Neural cell (in vitro differentiated cells): ENCODE measurements at regions not wholly inside any gene's neighbourhood (a gene's known extent, or its start where the extent isn't known, plus 50 kb on each side); places are given as distances from the start of the nearest gene placed in this dataset.

Experiments used
- H2AFZ ChIP-seq: fragments of 200-600, 300-800 bp; sonication (generic), shearing (Covaris generic); 2 replicates; pipeline ENCODE4 v1.6.0; 2014; ENCODE audit warnings: low read depth, mild to moderate bottlenecking, antibody characterized with exemption, low read length, moderate library complexity
- H3F3A ChIP-seq: fragments of 200-600 bp; shearing (Covaris generic); 2 replicates; pipeline ENCODE4 v1.6.1; 2016; ENCODE audit warnings: mild to moderate bottlenecking, moderate library complexity, mixed read lengths, antibody characterized with exemption, low read length; ENCODE audit not compliant: insufficient read depth, poor library complexity, severe bottlenecking
- H3K27ac ChIP-seq: fragments of 200-600, 300-800 bp; sonication (generic), shearing (Covaris generic); 2 replicates; pipeline ENCODE4 v1.5.1; 2014; ENCODE audit warnings: mild to moderate bottlenecking, low read length, moderate library complexity
- H3K27me3 ChIP-seq: fragments of 300-800, 200-600 bp; sonication (generic), shearing (Covaris generic); 2 replicates; pipeline ENCODE4 v1.6.0; 2014; ENCODE audit warnings: mild to moderate bottlenecking, low read depth, low read length, moderate library complexity; ENCODE audit not compliant: insufficient read depth
- H3K36me3 ChIP-seq: fragments of 300-800, 200-600 bp; sonication (generic), shearing (Covaris generic); 2 replicates; pipeline ENCODE4 v1.5.1; 2014; ENCODE audit warnings: mild to moderate bottlenecking, antibody characterized with exemption, low read length, moderate library complexity; ENCODE audit not compliant: insufficient read depth
- H3K4me2 ChIP-seq: fragments of 300-800, 200-600 bp; sonication (generic), shearing (Covaris generic); 2 replicates; pipeline ENCODE4 v1.6.0; 2014; ENCODE audit warnings: mild to moderate bottlenecking, low read length
- H3K4me3 ChIP-seq: fragments of 300-800, 200-600 bp; sonication (generic), shearing (Covaris generic); 2 replicates; pipeline ENCODE4 v1.5.1; 2014; ENCODE audit warnings: mild to moderate bottlenecking, low read length, moderate library complexity
- H3K79me2 ChIP-seq: fragments of 200-600 bp; shearing (Covaris generic); replicated peaks from 2 replicates; pipeline ENCODE4 v1.6.0; 2014; ENCODE audit warnings: mild to moderate bottlenecking, low read length, moderate library complexity; ENCODE audit not compliant: insufficient read depth
- H3K9ac ChIP-seq: fragments of 300-800, 200-600 bp; sonication (generic), shearing (Covaris generic); 2 replicates; pipeline ENCODE4 v1.6.1; 2016; ENCODE audit warnings: mild to moderate bottlenecking, low read length, mixed read lengths
- H3K9me2 ChIP-seq: fragments of 200-600 bp; shearing (Covaris generic); 2 replicates; pipeline ENCODE4 v1.6.1; 2016; ENCODE audit warnings: mild to moderate bottlenecking, low read length, mixed read lengths; ENCODE audit not compliant: insufficient read depth
- H3K9me3 ChIP-seq: fragments of 200-600, 300-800 bp; sonication (generic), shearing (Covaris generic); 2 replicates; pipeline ENCODE4 v1.6.1; 2016; ENCODE audit warnings: mild to moderate bottlenecking, mixed run types, low read length, moderate library complexity, mixed read lengths
- H4K20me1 ChIP-seq: fragments of 200-600 bp; shearing (Covaris generic); 2 replicates; pipeline ENCODE4 v1.6.1; 2016; ENCODE audit warnings: mild to moderate bottlenecking, mixed run types; ENCODE audit not compliant: insufficient read depth
- EP300 ChIP-seq: fragments of 450-650 bp; conservative IDR thresholded peaks from 2 replicates; pipeline ENCODE4 v1.6.1; 2014; ENCODE audit warnings: antibody characterized with exemption, mild to moderate bottlenecking, moderate library complexity; ENCODE audit not compliant: poor library complexity, severe bottlenecking
- EZH2 ChIP-seq: fragments of 200-600, 300-800 bp; shearing (Covaris generic), sonication (generic); IDR thresholded peaks from 2 replicates; pipeline ENCODE4 v1.6.1; 2014; ENCODE audit warnings: antibody characterized with exemption, low read length, borderline replicate concordance, mild to moderate bottlenecking; ENCODE audit not compliant: insufficient read depth, poor library complexity, severe bottlenecking
- MXI1 ChIP-seq: fragments of 450-650 bp; conservative IDR thresholded peaks from 2 replicates; pipeline ENCODE4 v1.6.1; 2014; ENCODE audit warnings: antibody characterized with exemption, mild to moderate bottlenecking; ENCODE audit not compliant: poor library complexity, severe bottlenecking
- POLR2AphosphoS5 ChIP-seq: IDR thresholded peaks from 2 replicates; pipeline ENCODE4 v1.6.1; 2012
- RAD21 ChIP-seq: fragments of 450-650 bp; conservative IDR thresholded peaks from 2 replicates; pipeline ENCODE4 v1.6.1; 2014; ENCODE audit warnings: antibody characterized with exemption, mild to moderate bottlenecking, moderate library complexity
- SMC3 ChIP-seq: fragments of 450-650 bp; conservative IDR thresholded peaks from 2 replicates; pipeline ENCODE4 v1.6.1; 2014; ENCODE audit warnings: antibody characterized with exemption, mild to moderate bottlenecking, moderate library complexity; ENCODE audit not compliant: poor library complexity
- TAF1 ChIP-seq: IDR thresholded peaks from 2 replicates; pipeline ENCODE4 v1.6.1; 2012; ENCODE audit warnings: low read depth
- TF ChIP-seq, protein P1 (sequence below): IDR thresholded peaks from 2 replicates; pipeline ENCODE4 v1.6.1; 2012; ENCODE audit warnings: borderline replicate concordance
- TF ChIP-seq, protein P2 (sequence below): fragments of 450-650 bp; IDR thresholded peaks from 2 replicates; pipeline ENCODE4 v1.5.1; 2014; ENCODE audit warnings: antibody characterized with exemption, mild to moderate bottlenecking, moderate library complexity; ENCODE audit not compliant: poor library complexity, severe bottlenecking

DNA sequence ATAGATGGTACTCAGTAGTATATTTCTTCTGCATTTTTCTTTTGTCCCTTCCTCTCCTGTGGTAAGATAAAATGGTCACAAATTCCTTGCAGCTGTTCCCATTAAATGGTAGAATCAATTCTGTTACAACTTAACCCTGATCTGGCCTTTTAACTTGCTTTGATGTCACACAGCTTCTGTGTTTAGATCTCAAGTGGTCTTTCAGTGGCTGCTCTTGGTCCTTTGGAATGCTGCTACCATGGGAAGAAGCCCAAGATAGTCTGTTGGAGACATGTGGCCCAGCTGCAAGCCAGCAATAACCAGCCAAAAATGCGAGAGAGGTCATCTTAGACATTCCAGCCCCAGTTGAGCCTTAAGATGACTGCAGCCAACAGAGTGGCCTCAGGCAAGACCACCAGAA lies 429.7 kb downstream of the KIF16B start:
- Histone ChIP-seq H3K79me2 (no peaks in the 10 kb centered on the region), H3K4me3 (no peak overlapping the region), H4K20me1 (no peaks in the 10 kb centered on the region), H3K4me2 (no peak overlapping the region), H2AFZ (no peak overlapping the region), H3F3A (no peaks in the 10 kb centered on the region), H3K9me2 (no peaks in the 10 kb centered on the region), H3K9ac (no peak overlapping the region), H3K36me3 (no peaks in the 10 kb centered on the region), H3K27me3 (no peaks in the 10 kb centered on the region), H3K27ac (no peak overlapping the region), H3K9me3 (no peaks in the 10 kb centered on the region)
- no peak for TF ChIP-seq EZH2
- TF ChIP-seq, protein P1, sequence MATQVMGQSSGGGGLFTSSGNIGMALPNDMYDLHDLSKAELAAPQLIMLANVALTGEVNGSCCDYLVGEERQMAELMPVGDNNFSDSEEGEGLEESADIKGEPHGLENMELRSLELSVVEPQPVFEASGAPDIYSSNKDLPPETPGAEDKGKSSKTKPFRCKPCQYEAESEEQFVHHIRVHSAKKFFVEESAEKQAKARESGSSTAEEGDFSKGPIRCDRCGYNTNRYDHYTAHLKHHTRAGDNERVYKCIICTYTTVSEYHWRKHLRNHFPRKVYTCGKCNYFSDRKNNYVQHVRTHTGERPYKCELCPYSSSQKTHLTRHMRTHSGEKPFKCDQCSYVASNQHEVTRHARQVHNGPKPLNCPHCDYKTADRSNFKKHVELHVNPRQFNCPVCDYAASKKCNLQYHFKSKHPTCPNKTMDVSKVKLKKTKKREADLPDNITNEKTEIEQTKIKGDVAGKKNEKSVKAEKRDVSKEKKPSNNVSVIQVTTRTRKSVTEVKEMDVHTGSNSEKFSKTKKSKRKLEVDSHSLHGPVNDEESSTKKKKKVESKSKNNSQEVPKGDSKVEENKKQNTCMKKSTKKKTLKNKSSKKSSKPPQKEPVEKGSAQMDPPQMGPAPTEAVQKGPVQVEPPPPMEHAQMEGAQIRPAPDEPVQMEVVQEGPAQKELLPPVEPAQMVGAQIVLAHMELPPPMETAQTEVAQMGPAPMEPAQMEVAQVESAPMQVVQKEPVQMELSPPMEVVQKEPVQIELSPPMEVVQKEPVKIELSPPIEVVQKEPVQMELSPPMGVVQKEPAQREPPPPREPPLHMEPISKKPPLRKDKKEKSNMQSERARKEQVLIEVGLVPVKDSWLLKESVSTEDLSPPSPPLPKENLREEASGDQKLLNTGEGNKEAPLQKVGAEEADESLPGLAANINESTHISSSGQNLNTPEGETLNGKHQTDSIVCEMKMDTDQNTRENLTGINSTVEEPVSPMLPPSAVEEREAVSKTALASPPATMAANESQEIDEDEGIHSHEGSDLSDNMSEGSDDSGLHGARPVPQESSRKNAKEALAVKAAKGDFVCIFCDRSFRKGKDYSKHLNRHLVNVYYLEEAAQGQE = no peak
- no peak for TF ChIP-seq EP300
- no peak for TF ChIP-seq RAD21
- TF ChIP-seq POLR2AphosphoS5 = no peak
- no peak for TF ChIP-seq SMC3
- no peak for TF ChIP-seq MXI1
- TF ChIP-seq TAF1 = no peak
- TF ChIP-seq, protein P2, sequence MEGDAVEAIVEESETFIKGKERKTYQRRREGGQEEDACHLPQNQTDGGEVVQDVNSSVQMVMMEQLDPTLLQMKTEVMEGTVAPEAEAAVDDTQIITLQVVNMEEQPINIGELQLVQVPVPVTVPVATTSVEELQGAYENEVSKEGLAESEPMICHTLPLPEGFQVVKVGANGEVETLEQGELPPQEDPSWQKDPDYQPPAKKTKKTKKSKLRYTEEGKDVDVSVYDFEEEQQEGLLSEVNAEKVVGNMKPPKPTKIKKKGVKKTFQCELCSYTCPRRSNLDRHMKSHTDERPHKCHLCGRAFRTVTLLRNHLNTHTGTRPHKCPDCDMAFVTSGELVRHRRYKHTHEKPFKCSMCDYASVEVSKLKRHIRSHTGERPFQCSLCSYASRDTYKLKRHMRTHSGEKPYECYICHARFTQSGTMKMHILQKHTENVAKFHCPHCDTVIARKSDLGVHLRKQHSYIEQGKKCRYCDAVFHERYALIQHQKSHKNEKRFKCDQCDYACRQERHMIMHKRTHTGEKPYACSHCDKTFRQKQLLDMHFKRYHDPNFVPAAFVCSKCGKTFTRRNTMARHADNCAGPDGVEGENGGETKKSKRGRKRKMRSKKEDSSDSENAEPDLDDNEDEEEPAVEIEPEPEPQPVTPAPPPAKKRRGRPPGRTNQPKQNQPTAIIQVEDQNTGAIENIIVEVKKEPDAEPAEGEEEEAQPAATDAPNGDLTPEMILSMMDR = no peak

DNA sequence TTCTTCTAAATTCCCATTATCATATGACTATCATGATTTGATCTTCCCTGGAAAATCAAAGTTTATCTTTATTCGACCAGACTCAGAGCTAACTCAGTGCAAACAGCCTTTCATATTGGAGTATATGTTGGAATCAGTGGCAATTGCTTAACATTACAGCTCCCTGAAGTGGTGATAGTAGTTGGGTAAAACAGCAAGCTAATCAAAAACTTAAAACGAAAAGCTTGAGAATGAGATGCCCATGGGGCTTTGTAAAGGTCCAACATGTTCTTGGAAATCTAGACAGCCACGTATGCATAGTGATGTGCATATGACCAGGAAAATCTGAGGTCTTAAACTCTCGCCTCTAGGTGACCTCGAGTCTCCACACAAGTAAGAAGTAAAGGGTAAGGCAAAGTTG lies 437.6 kb downstream of the KIF16B start:
- no peaks in the 10 kb centered on the region for H3K9me2 ChIP-seq
- H3K9ac ChIP-seq = no peak overlapping the region
- no peak overlapping the region for H3K27ac ChIP-seq
- H3K36me3 ChIP-seq = no peaks in the 10 kb centered on the region
- H2AFZ ChIP-seq = no peak overlapping the region
- H3K4me3 ChIP-seq = no peak overlapping the region
- H3K9me3 ChIP-seq = no peaks in the 10 kb centered on the region
- no peaks in the 10 kb centered on the region for H3K79me2 ChIP-seq
- H3K4me2 ChIP-seq = no peak overlapping the region
- TF ChIP-seq, protein P1 = no peak
- TF ChIP-seq POLR2AphosphoS5 (no peak), TAF1 (no peak), EP300 (no peak), EZH2 (no peak), MXI1 (no peak), RAD21 (no peak), SMC3 (no peak)
- TF ChIP-seq, protein P2 = no peak
- no peaks in the 10 kb centered on the region for H3K27me3 ChIP-seq
- no peaks in the 10 kb centered on the region for H3F3A ChIP-seq
- no peaks in the 10 kb centered on the region for H4K20me1 ChIP-seq
